ENCODE measurements at regions not wholly inside any gene's neighbourhood (a gene's known extent, or its start where the extent isn't known, plus 50 kb on each side); places are given as distances from the start of the nearest gene placed in this dataset.

DNA sequence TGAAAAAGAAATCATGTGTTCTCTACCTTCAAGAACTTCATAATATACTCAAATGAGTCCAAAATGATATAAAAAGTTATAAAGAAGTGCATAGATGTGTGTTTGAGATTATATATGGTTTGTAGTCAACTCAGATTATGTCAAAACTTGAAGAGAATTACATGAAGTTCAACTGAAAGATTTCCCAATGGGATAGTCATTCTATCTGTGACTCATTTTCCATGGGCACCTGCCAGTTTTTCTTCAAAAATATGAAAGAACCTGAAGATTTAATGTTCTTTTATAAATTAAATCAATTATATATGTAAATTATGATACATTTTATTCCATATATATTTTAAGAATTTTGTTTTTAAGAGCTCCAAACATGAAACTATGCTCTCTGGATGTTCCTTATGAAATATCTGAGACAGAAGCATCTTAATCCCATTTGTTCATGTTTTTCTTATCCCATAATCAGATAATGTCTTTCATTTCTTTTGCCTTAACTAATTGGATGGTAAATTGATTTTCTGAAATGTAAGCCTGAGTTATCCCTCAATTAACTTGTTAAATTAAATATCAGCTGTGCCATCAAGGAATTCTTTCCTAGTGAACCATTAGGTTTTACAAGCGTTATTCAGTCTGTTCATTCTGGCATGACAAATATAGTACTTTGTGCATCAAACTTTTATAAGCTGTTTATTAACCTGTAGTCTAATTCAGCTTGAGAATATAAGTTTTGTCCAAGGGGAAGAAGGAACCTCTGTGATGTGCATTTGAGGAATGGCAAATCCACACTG, 387.1 kb downstream of the IPMK start:
- no peak overlapping the region for H3K9ac ChIP-seq (ENCODE audit: low read depth, low read length)

DNA sequence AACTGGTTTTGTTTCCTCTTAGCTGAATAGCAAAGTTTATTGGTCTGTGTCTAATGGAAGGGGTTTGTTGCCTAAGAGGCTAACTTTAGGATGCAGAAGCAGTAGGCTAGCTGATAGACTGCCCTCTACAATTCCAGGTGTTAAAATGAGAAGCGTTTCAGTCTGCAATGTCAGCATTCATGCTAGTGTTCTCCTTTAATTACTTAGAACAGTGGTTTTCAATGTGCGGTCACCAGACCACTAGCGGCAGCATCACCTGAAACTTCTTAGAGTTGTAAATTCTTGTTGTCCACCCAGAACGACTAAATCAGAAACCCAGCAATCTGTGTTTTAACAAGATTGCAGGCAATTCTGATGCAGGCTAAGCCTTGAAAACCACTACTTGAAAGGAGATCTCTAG, 392.9 kb downstream of the IPMK start:
- Histone ChIP-seq H3K9ac (ENCODE audit: low read depth, low read length) (no peak overlapping the region), H3K36me3 (ENCODE audit: insufficient read depth, low read length) (no peaks in the 10 kb centered on the region), H3K9me3 (ENCODE audit: control insufficient read depth, insufficient read depth, low read length) (no peaks in the 10 kb centered on the region), H3K4me1 (ENCODE audit: insufficient read depth, low read length) (no peaks in the 10 kb centered on the region)

More for the DNA sequence above, 387.1 kb downstream of the IPMK start:
- Histone ChIP-seq H3K9me3 (ENCODE audit: control insufficient read depth, insufficient read depth, low read length) (no peaks in the 10 kb centered on the region), H3K36me3 (ENCODE audit: insufficient read depth, low read length) (no peaks in the 10 kb centered on the region), H3K4me1 (ENCODE audit: insufficient read depth, low read length) (no peaks in the 10 kb centered on the region)

DNA sequence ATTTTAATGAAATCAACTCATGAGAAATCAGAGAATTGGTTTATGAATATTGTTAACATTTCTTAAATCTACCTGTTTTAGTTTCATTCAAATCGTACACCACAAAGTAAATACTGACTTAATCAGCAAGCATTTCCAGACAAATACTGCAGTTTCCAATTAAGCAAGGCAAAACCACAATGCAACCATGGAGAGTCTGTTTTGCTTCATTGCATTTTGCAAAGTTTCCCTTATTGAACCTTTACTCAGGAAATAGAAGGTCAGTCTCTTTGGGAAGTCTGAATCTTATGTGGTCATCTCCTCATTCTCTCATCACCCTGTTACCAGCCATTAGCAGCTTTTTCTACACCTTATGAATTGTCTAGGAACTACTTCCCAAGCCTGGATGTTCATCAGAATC, 400.5 kb downstream of the IPMK start:
- no peaks in the 10 kb centered on the region for H3K36me3 ChIP-seq (ENCODE audit: insufficient read depth, low read length)
- no peaks in the 10 kb centered on the region for H3K4me1 ChIP-seq (ENCODE audit: insufficient read depth, low read length)
- no peak overlapping the region for H3K9ac ChIP-seq (ENCODE audit: low read depth, low read length)
- no peaks in the 10 kb centered on the region for H3K9me3 ChIP-seq (ENCODE audit: control insufficient read depth, insufficient read depth, low read length)

DNA sequence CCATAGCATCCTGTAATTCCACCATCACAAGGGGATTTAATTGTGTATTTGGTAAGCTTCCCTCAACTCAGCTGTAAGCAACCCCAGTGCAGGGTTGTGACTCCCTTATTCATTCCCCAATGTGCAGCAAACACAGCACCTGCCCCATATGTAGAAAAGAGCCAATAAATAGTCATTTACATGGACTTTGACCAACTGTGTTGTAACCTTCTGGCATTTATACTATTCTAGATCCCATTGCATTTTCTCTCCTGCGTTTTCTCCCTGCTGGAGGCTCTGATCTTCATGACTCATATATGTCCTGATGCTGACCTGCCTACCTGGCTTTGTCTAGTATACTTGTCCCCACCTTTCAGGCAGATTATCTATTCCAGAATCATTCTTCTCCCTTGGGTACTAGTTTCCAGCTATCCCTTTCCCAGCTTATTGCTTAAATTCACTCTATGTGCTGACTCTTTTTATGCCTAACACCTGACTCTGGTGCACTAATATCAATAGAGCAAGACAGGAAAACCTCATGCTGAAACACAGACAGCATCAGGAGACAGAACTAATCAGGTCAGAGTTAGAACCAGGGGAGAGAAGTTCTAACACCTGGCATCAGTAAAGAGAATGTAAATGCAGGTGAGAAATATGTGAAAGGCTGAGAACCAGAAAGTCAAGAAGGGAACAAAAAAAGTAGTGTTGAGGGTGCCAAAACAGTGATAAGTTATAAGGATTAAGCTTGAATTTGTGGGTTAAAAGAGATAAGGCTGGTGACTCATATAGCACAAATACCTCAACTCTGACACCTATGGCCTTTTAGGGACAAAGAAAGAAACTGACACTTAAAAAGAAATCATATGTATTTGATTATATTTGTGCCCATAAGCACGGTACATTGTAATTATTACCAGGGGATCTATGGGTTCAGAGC, 402.7 kb downstream of the IPMK start:
- Histone ChIP-seq H3K9ac (ENCODE audit: low read depth, low read length) (no peak overlapping the region), H3K36me3 (ENCODE audit: insufficient read depth, low read length) (no peaks in the 10 kb centered on the region), H3K9me3 (ENCODE audit: control insufficient read depth, insufficient read depth, low read length) (no peaks in the 10 kb centered on the region), H3K4me1 (ENCODE audit: insufficient read depth, low read length) (no peaks in the 10 kb centered on the region)

DNA sequence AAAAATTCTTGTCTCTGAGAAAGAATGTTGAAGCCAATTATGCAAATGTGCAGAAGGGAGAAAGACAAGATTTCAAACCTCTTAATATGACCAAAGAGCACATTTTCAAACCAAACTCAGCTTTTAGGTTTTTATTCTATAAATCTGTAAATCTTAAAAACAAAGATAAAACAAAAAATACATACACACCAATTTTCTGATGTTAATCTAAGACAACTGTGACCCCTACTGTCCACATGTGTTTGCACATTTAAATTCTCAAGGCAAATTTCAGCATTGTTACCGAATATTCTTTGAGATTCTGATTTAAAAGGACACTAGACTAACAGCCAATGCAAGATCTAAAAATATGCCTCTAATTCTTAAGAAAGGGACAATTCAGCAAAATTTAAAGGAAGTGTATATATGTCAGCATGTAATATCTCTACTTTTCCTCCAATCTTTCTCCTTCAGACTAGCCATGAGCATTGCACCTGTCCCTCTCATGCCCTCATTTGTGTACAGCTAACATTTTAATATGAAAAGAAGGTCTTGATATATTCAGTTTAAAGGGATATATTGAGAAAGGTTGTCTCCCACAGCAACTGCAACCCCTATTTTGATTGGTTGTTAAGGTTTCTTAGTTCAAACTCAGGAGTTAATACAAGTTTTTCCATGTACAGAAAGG, 417.9 kb downstream of the IPMK start:
- no peaks in the 10 kb centered on the region for H3K4me1 ChIP-seq (ENCODE audit: insufficient read depth, low read length)
- H3K36me3 ChIP-seq (ENCODE audit: insufficient read depth, low read length): no peaks in the 10 kb centered on the region
- no peak overlapping the region for H3K9ac ChIP-seq (ENCODE audit: low read depth, low read length)
- H3K9me3 ChIP-seq (ENCODE audit: control insufficient read depth, insufficient read depth, low read length): no peaks in the 10 kb centered on the region

DNA sequence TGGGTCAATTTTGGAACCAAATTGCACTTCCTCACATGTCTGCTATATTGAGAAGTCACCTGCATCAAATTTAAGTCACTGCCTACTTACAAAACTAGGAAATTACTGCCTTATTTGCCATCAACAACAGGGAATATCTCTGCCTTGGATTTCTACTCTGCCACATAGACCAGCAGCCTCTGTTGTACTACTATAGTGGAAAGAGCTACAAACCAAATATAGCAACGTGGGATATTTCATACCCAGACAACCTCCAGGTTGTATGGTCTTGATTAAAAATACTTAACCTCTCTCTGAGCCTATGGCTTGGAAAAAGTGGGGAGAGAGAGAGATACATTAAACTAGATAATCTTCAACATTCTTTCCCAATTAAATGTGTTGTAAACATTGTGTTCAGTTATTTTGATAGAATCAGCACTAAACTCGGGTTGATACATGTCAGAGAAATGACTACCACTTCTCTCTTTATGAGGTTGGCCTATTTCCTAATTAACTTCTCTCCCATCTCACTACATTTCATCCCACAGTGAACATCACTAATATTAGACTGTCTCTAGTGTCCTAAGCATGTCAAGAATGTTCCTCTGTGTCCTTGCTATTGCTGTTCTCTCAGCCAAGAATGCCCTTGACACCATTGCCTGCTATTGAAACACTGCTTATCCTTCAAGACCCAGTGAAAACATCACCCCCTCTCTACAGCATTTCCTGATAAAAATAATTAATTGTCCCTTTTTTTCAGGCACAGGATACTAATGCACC, 421.2 kb downstream of the IPMK start:
- no peak overlapping the region for H3K9ac ChIP-seq (ENCODE audit: low read depth, low read length)
- peaks cover 5% of the 10 kb centered on the region; the same call in 1 of the 2 replicates for H3K9me3 ChIP-seq (ENCODE audit: control insufficient read depth, insufficient read depth, low read length)
- no peaks in the 10 kb centered on the region for H3K36me3 ChIP-seq (ENCODE audit: insufficient read depth, low read length)
- H3K4me1 ChIP-seq (ENCODE audit: insufficient read depth, low read length): no peaks in the 10 kb centered on the region

DNA sequence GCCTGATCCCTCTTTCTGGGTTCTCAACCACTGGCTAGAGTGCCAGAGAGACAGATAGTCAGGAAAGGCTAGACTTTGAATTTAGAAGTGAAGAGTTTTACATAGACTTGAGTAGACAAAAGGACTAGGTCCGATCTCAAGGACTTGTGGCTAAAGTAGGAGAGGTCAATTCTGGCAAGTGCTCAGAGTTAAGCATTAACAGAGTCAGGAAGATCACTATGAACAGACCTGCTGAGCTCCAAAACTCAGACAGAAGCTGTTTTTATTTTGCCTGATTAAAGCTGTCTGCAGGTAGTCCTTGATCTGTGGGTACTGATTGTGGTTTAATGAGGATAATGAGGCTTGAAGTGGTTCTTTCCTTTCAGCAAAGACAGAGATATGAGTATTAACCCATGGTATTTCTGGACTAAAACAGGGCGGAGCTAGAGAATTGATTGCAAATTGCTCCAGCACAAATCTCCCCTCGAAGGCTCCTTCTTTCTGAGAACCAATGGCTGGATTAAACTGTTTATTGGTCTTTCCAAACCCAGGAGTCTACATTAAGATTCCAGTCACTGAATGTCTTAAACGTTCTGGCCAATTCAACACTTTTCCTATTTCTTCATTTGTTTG, 423.2 kb downstream of the IPMK start:
- Histone ChIP-seq H3K9me3 (ENCODE audit: control insufficient read depth, insufficient read depth, low read length) (peaks cover 5% of the 10 kb centered on the region; the same call in 1 of the 2 replicates), H3K4me1 (ENCODE audit: insufficient read depth, low read length) (no peaks in the 10 kb centered on the region), H3K36me3 (ENCODE audit: insufficient read depth, low read length) (no peaks in the 10 kb centered on the region), H3K9ac (ENCODE audit: low read depth, low read length) (no peak overlapping the region)

DNA sequence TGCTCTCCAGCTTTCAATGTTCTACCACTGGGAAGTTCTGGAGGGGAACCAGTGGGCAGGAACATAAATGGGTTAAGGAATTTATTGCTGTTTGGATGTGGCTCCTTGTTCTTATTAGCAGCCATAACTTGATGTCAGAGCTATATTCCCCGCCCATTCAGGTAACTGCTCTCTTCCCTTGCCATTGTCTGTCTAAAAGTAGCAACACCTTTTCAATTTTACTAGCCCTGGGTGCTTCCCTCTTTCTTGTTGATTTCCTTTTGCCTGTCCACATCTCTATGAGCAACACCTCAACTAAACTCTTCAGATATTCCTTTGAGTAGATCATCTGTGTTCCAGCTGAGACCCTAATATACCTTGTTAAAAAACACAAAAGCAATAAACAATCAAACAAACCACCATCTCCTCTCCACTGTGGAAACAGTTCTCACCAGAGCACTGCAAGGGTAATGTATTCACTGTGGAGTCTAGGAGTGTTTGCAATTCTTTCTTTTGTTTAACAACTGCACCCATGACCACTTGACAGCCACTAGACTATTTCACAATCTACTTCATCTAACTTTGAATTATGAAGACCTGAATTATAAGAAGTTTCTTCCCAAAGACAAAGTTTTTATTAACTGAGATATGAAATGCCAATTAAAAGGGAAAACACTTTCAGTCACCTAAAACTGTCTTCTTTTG, 436.7 kb downstream of the IPMK start:
- Histone ChIP-seq H3K9me3 (ENCODE audit: control insufficient read depth, insufficient read depth, low read length) (no peaks in the 10 kb centered on the region), H3K9ac (ENCODE audit: low read depth, low read length) (no peak overlapping the region), H3K4me1 (ENCODE audit: insufficient read depth, low read length) (no peaks in the 10 kb centered on the region), H3K36me3 (ENCODE audit: insufficient read depth, low read length) (no peaks in the 10 kb centered on the region)

DNA sequence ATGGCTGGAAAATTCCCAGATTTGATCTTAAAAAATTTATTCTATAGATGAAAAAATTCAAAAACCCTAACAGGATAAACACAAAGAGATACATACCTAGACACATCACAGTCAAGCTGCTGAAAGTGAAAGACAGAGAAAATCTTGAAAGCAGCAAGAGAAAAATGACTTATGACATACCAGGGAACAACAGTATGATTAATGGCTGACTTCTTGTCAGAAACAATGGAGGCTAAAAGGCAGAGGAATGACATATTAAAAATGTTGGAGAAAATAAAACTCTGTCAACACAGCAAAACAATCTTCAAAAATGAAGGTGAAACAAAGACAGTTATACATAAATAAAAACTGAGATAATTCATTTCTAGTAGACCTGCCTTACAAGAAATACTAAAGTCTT, 442.7 kb downstream of the IPMK start:
- H3K9me3 ChIP-seq (ENCODE audit: control insufficient read depth, insufficient read depth, low read length): no peaks in the 10 kb centered on the region
- H3K4me1 ChIP-seq (ENCODE audit: insufficient read depth, low read length): no peaks in the 10 kb centered on the region
- no peak overlapping the region for H3K9ac ChIP-seq (ENCODE audit: low read depth, low read length)
- H3K36me3 ChIP-seq (ENCODE audit: insufficient read depth, low read length): no peaks in the 10 kb centered on the region

DNA sequence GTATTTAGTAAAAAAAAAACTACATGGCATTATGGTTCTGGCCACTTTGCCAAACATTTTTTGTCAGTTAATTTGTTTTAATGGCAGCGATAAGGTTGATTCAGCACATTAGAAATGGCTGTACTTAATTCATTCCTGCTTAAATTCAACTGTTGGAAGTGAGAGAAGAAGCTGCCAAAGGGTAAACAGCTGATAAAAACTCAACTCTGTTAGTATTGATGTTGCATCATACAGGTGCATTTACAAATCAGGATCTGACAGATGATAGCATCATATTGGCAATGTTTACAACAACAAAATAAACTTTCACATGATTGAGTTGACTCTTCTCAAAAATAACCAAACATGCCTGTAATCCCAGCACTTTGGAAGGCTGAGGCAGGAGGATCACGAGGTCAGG, 444.3 kb downstream of the IPMK start:
- no peaks in the 10 kb centered on the region for H3K4me1 ChIP-seq (ENCODE audit: insufficient read depth, low read length)
- no peaks in the 10 kb centered on the region for H3K36me3 ChIP-seq (ENCODE audit: insufficient read depth, low read length)
- H3K9me3 ChIP-seq (ENCODE audit: control insufficient read depth, insufficient read depth, low read length): no peaks in the 10 kb centered on the region

DNA sequence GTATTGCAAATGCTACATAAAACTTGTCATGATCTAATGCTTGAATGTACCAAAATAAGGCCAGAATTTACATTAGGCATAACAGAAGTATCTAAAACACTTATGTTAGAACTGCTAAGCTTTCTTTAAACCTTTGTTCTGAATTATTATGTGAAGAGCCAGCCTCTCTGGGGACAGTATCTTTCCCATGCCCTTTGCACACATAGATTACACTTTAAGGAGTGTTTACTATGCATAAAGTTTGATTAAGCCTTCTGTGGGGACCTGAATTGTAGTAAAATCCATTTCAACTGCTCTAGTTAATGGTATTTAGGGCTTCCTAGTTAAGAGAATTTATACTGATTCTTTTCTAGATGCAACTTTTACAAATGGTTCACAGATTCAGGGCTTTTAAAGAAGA, 444.7 kb downstream of the IPMK start:
- Histone ChIP-seq H3K4me1 (ENCODE audit: insufficient read depth, low read length) (no peaks in the 10 kb centered on the region), H3K9ac (ENCODE audit: low read depth, low read length) (no peak overlapping the region), H3K9me3 (ENCODE audit: control insufficient read depth, insufficient read depth, low read length) (no peaks in the 10 kb centered on the region), H3K36me3 (ENCODE audit: insufficient read depth, low read length) (no peaks in the 10 kb centered on the region)

More for the DNA sequence above, 444.3 kb downstream of the IPMK start:
- no peak overlapping the region for H3K9ac ChIP-seq (ENCODE audit: low read depth, low read length)

DNA sequence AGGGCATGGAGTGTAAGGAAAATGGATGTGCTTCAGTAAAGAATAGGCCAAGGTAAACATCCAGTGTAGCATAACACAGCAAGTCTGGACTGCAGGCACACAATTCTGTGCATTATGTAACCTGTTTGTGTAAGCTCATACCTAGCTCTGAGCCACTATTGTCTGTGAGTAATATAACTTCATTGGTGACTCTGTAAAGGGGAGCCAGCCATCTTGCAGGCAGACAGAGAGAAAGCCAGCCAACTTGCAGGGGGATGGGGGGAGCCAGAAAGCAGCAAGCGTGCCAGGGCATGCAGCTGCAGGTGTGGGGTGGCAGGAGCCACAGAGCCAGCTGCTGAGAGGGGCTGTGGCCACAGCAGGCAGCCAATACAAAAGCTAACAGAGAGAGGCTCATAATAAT, 449.2 kb downstream of the IPMK start:
- no peak overlapping the region for H3K9ac ChIP-seq (ENCODE audit: low read depth, low read length)
- H3K36me3 ChIP-seq (ENCODE audit: insufficient read depth, low read length): no peaks in the 10 kb centered on the region
- H3K4me1 ChIP-seq (ENCODE audit: insufficient read depth, low read length): no peaks in the 10 kb centered on the region
- no peaks in the 10 kb centered on the region for H3K9me3 ChIP-seq (ENCODE audit: control insufficient read depth, insufficient read depth, low read length)

DNA sequence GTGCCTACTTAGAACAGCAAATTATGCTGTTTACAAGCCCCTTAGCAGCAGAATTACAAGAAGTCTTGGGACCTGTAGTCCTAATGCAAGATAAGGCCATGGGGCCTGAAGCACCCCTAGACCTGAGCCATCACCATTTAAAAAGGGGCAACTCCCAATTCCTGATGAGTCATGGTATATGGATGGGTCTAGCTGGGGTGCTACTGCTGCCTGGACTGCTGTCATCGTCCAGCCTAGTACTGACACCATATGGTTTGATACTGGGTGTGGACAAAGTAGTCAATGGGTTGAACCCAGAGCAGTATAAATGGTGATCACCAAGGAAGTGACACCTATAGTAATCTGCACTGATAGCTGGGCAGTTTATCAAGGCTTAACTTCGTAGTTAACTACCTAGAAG, 450.0 kb downstream of the IPMK start:
- no peaks in the 10 kb centered on the region for H3K36me3 ChIP-seq (ENCODE audit: insufficient read depth, low read length)
- H3K9me3 ChIP-seq (ENCODE audit: control insufficient read depth, insufficient read depth, low read length): no peaks in the 10 kb centered on the region
- H3K9ac ChIP-seq (ENCODE audit: low read depth, low read length): no peak overlapping the region
- no peaks in the 10 kb centered on the region for H3K4me1 ChIP-seq (ENCODE audit: insufficient read depth, low read length)
